Transverse colon (tissue), 4 donors: ENCODE measurements at regions not wholly inside any gene's neighbourhood (a gene's known extent, or its start where the extent isn't known, plus 50 kb on each side); places are given as distances from the start of the nearest gene placed in this dataset.

Experiments used
- DNase-seq: peaks from one replicate; pipeline ENCODE4 v3.0.0-alpha.2; 2019
- H3K27ac ChIP-seq, 4 donors: fragments of 200-600 bp; sonication (generic); 2 replicates each; pipeline ENCODE4 v1.5.1; 2016 to 2018; ENCODE audit warnings: inconsistent platforms in 4 of 4
- H3K27me3 ChIP-seq: fragments of 200-600 bp; sonication (generic); 2 replicates; pipeline ENCODE4 v1.5.1; 2017; ENCODE audit warnings: inconsistent platforms
- H3K36me3 ChIP-seq, 4 donors: fragments of 200-600 bp; sonication (generic); 2 replicates each; pipeline ENCODE4 v1.5.1; 2017 to 2019; ENCODE audit warnings: inconsistent platforms in 4 of 4
- H3K4me1 ChIP-seq, 4 donors: fragments of 200-600 bp; sonication (generic); 2 replicates each; pipeline ENCODE4 v1.5.1; 2017 to 2020; ENCODE audit warnings: inconsistent platforms in 4 of 4
- H3K4me3 ChIP-seq, 4 donors: fragments of 200-600 bp; sonication (generic); 1 replicate in 1 of 4; 2 replicates in 3 of 4; pipeline versions ENCODE4 v1.5.1 to v1.6.1; 2017 to 2019; ENCODE audit warnings: inconsistent platforms in 4 of 4
- H3K9me3 ChIP-seq, 2 donors: fragments of 200-600 bp; sonication (generic); 2 replicates each; pipeline ENCODE4 v1.5.1; 2017 to 2019; ENCODE audit warnings: inconsistent platforms in 2 of 2
- EP300 ChIP-seq: sonication (generic); formaldehyde crosslinking; IDR thresholded peaks from one replicate; pipeline ENCODE4 v1.6.1; 2017; ENCODE audit warnings: antibody characterized with exemption, low read depth
- POLR2A ChIP-seq: fragments of 450-650 bp; IDR thresholded peaks from one replicate; pipeline ENCODE4 v1.6.1; 2016; ENCODE audit warnings: antibody characterized with exemption, mild to moderate bottlenecking, moderate library complexity
- POLR2AphosphoS5 ChIP-seq, 3 donors: sonication (generic); formaldehyde crosslinking; IDR thresholded peaks; one replicate each; pipeline ENCODE4 v1.6.1; 2016; ENCODE audit warnings: antibody characterized with exemption in 3 of 3
- WGBS, 2 donors: methylation state at CpG; one replicate each; pipeline ENCODE4 v1.1.5; 2018; ENCODE audit warnings: low coverage in 1 of 2; 5-methylcytosine and 5-hydroxymethylcytosine counted together
- in situ Hi-C, 4 donors: fragments of 200-750 bp; cut with MboI; loops; one replicate each; pipeline versions ENCODE4 v1.15.0 to v1.15.1; 2017; ENCODE audit warnings: low sequenced_read_pairs in 3 of 4, low pct_ligation_motif_present in 1 of 4, low pct_unique_long_range_greater_than_20kb in 1 of 4
- intact Hi-C: fragments of 100-400 bp; cut with DNase I; formaldehyde crosslinking; loops from one replicate; pipeline ENCODE4 v1.15.1; 2023; ENCODE audit warnings: low total_unique reads
- TF ChIP-seq, protein P1 (sequence below), 5 experiments: fragments of 200-600 bp in 3 of 5; fragments of 450-650 bp in 2 of 5; sonication (generic) in 3 of 5; IDR thresholded peaks; 1 replicate in 2 of 5; 2 replicates in 3 of 5; pipeline ENCODE4 v1.5.1; 2016 to 2017; ENCODE audit warnings: antibody characterized with exemption in 5 of 5, inconsistent platforms in 3 of 5, mild to moderate bottlenecking in 2 of 5, moderate library complexity in 1 of 5

DNA sequence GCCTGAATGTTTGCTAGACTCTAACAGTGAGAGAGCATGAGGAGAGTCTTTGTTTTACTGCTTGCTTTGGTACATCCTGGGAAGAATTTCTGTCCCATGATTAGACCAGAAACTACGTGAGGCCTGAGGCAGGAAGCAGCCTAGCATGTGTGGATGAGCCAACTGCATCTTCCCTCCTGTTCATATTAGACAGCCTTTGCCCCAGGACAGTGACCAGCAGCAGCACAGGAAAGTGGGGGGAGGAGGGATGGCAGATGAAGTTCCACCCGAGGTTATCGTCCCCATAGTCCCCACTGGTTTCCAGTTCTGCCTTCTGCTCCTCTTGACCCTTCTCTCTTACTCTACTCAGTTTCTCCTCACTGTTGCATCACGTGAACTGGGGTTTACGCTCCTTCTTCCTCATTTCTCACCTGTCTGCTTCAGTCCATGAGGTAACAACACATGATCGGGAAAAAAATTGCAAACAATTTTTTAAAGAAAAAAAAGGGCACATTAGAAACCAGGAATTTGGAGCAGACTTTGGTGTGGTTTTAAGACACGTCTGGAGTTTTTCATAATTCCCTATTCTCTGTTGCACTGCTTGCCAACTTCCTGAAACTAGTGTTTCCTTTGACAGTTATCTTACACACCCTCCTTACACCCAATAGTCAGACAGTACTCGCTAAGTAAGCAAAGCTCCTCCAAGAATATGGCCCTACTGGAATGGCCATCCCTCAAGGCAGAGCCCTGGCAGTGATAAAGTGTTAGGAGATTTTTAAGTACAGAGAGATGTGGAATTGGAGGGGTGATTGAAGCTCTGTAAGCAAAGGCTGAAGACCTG, 84.1 kb downstream of the SNX18 start:
- WGBS, 2 donors = 66 to 71% methylated on average over 8 of the region's 8 CpGs
- Histone ChIP-seq H3K4me1 (no peaks in the 10 kb centered on the region), H3K27me3 (no peaks in the 10 kb centered on the region), H3K4me3 (no peak overlapping the region), H3K27ac (no peak overlapping the region), H3K36me3 (no peaks in the 10 kb centered on the region), H3K9me3 (no peaks in the 10 kb centered on the region)
- no peak for DNase-seq
- intact Hi-C loops = no loop called here
- TF ChIP-seq POLR2AphosphoS5 (IDR thresholded peaks at IDR 0.05) (no peak), EP300 (no peak), POLR2A (no peak)
- TF ChIP-seq, protein P1, sequence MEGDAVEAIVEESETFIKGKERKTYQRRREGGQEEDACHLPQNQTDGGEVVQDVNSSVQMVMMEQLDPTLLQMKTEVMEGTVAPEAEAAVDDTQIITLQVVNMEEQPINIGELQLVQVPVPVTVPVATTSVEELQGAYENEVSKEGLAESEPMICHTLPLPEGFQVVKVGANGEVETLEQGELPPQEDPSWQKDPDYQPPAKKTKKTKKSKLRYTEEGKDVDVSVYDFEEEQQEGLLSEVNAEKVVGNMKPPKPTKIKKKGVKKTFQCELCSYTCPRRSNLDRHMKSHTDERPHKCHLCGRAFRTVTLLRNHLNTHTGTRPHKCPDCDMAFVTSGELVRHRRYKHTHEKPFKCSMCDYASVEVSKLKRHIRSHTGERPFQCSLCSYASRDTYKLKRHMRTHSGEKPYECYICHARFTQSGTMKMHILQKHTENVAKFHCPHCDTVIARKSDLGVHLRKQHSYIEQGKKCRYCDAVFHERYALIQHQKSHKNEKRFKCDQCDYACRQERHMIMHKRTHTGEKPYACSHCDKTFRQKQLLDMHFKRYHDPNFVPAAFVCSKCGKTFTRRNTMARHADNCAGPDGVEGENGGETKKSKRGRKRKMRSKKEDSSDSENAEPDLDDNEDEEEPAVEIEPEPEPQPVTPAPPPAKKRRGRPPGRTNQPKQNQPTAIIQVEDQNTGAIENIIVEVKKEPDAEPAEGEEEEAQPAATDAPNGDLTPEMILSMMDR (IDR thresholded peaks at IDR 0.05) = no peak
- in situ Hi-C loops = no loop called here
